HFFc6 (cell line): ENCODE measurements at regions not wholly inside any gene's neighbourhood (a gene's known extent, or its start where the extent isn't known, plus 50 kb on each side); places are given as distances from the start of the nearest gene placed in this dataset.

Experiments
- DNase-seq: peaks from one replicate; pipeline ENCODE4 v3.0.0-alpha.2; 2018
- H3K27ac Mint-ChIP-seq: 2 replicates; pipeline ENCODE4 v1.8.0; 2020; ENCODE audit warnings: mild to moderate bottlenecking, mixed read lengths
- H3K27me3 Mint-ChIP-seq: 2 replicates; pipeline ENCODE4 v1.8.0; 2021; ENCODE audit warnings: mild to moderate bottlenecking, moderate library complexity, mixed read lengths; ENCODE audit not compliant: insufficient read depth
- H3K36me3 Mint-ChIP-seq: 2 replicates; pipeline ENCODE4 v1.8.0; 2021; ENCODE audit warnings: low read depth, mixed read lengths
- H3K4me1 Mint-ChIP-seq: 2 replicates; pipeline ENCODE4 v1.8.0; 2020; ENCODE audit warnings: low read depth, mixed read lengths
- H3K4me3 Mint-ChIP-seq: 2 replicates; pipeline ENCODE4 v1.8.0; 2020; ENCODE audit warnings: mild to moderate bottlenecking, moderate library complexity, mixed read lengths
- H3K9me3 Mint-ChIP-seq: 2 replicates; pipeline ENCODE4 v1.8.0; 2020; ENCODE audit warnings: mild to moderate bottlenecking, mixed read lengths
- TF ChIP-seq, protein P1 (sequence below): fragments of 200-600 bp; sonication (generic); IDR thresholded peaks from 2 replicates; pipeline ENCODE4 v1.5.0; 2021; ENCODE audit warnings: antibody characterized with exemption, mild to moderate bottlenecking

DNA sequence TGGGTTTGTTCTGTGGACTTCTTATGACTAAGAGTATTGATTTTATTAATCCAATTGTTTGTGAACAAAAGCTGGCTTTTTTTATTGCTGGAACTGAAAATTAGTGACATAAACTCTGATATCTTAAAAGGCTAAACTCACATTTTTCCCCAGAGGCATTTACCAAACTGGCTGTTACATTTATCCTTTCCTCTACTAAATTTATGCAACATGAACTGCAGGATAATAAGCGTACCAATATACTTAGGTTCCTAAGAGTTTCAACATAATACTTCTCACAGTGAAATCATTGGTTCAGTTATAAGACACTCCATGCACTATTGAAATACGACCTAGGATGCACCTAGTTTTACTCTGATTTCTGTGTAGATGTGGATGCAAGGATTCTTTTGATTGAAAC lies 560.8 kb upstream of the WWC1 start:
- TF ChIP-seq, protein P1, sequence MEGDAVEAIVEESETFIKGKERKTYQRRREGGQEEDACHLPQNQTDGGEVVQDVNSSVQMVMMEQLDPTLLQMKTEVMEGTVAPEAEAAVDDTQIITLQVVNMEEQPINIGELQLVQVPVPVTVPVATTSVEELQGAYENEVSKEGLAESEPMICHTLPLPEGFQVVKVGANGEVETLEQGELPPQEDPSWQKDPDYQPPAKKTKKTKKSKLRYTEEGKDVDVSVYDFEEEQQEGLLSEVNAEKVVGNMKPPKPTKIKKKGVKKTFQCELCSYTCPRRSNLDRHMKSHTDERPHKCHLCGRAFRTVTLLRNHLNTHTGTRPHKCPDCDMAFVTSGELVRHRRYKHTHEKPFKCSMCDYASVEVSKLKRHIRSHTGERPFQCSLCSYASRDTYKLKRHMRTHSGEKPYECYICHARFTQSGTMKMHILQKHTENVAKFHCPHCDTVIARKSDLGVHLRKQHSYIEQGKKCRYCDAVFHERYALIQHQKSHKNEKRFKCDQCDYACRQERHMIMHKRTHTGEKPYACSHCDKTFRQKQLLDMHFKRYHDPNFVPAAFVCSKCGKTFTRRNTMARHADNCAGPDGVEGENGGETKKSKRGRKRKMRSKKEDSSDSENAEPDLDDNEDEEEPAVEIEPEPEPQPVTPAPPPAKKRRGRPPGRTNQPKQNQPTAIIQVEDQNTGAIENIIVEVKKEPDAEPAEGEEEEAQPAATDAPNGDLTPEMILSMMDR, result no peak
- Mint-ChIP-seq H3K36me3 (no peaks in the 10 kb centered on the region), H3K4me3 (peak overlapping the region; percentile 31; the same call in 1 of the 2 replicates), H3K4me1 (peaks cover 45% of the 10 kb centered on the region), H3K27ac (peak overlapping the region; percentile 62), H3K27me3 (no peaks in the 10 kb centered on the region), H3K9me3 (no peaks in the 10 kb centered on the region)
- DNase-seq, result no peak

GRCh38 chr5:167731951-167732350 lies 559.5 kb upstream of the WWC1 start:
- no peak for DNase-seq
- no peaks in the 10 kb centered on the region for H3K36me3 Mint-ChIP-seq
- TF ChIP-seq, protein P1, result no peak
- no peak overlapping the region for H3K27ac Mint-ChIP-seq
- H3K27me3 Mint-ChIP-seq, result no peaks in the 10 kb centered on the region
- H3K4me1 Mint-ChIP-seq, result peaks cover 42% of the 10 kb centered on the region
- no peak overlapping the region for H3K4me3 Mint-ChIP-seq
- H3K9me3 Mint-ChIP-seq, result no peaks in the 10 kb centered on the region

GRCh38 chr5:167732499-167732898 lies 558.9 kb upstream of the WWC1 start:
- Mint-ChIP-seq H3K27ac (no peak overlapping the region), H3K4me1 (peaks cover 42% of the 10 kb centered on the region), H3K36me3 (no peaks in the 10 kb centered on the region), H3K4me3 (no peak overlapping the region), H3K9me3 (no peaks in the 10 kb centered on the region), H3K27me3 (no peaks in the 10 kb centered on the region)
- no peak for DNase-seq
- TF ChIP-seq, protein P1, result no peak

DNA sequence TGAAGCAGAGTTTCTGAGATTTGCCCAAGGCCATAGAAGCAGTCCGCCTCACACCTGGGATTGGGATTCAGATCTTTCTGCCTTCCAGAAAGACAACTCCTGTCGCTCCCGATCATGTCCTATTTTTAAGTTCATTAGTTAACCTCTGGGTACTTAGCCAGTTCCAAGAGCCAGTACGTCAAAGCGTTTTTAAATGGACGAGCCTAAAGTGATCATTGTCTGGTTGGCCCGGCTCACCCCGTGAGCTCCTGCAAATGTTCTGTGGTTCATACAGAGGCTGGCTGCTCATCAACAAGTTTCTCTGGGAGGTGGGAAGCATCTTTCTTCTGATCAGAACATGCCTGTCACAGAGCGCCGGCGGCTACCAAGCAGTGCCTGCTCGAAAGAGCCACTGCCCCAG lies 554.5 kb upstream of the WWC1 start:
- Mint-ChIP-seq H3K9me3 (no peaks in the 10 kb centered on the region), H3K27ac (no peak overlapping the region)

DNA sequence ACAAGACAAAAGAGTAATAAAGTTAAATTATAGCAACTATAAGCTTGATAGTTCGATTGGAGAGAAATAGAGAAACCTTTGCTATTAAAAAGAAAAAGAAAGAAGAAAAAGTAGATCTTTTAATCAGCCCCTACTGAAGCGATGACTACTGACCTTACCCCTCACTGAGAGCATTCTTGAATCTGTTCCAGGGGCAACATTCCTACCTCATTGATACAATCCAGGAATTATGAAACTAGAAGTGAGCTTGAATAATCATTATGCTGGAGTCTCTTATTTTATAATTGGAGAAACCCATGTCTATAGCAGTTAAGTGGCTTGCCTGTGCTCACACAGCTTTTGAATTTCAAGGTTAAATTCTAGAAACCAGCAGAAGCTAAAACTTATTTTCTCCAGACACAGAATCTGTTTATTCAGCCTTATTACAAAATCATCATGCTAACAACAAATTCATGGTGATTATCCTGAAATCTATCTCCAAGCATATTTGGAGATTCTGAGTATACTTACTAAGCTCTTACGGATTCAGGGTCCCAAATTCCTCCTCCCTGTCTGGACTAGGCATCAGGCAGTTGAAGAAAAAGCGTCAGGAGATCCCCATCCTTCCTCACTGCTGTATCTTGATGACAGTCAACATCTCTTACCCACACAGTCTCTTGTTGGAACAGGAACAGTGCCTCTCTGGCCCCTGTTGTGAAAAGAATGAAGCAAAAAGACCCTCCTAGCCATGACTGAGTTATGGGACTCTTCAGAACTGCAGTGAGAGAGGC lies 547.6 kb upstream of the WWC1 start:
- DNase-seq, result peak; percentile 84
- H3K4me3 Mint-ChIP-seq, result peak overlapping the region; percentile 52
- TF ChIP-seq, protein P1, result no peak
- H3K9me3 Mint-ChIP-seq, result no peaks in the 10 kb centered on the region
- peak overlapping the region; percentile 79 for H3K27ac Mint-ChIP-seq
- H3K4me1 Mint-ChIP-seq, result peaks cover 27% of the 10 kb centered on the region; the same call in 1 of the 2 replicates
- H3K36me3 Mint-ChIP-seq, result no peaks in the 10 kb centered on the region
- no peaks in the 10 kb centered on the region for H3K27me3 Mint-ChIP-seq

More for the DNA sequence above, 554.5 kb upstream of the WWC1 start:
- Mint-ChIP-seq H3K36me3 (no peaks in the 10 kb centered on the region), H3K4me3 (no peak overlapping the region), H3K4me1 (peaks cover 8% of the 10 kb centered on the region), H3K27me3 (no peaks in the 10 kb centered on the region)
- no peak for DNase-seq
- TF ChIP-seq, protein P1, result no peak
